GM12874 (cell line): ENCODE measurements at regions not wholly inside any gene's neighbourhood (a gene's known extent, or its start where the extent isn't known, plus 50 kb on each side); places are given as distances from the start of the nearest gene placed in this dataset.

Experiments used
- TF ChIP-seq, protein P1 (sequence below): IDR thresholded peaks from 2 replicates; pipeline ENCODE4 v1.5.1; 2011; ENCODE audit warnings: low read depth, mild to moderate bottlenecking, control low read depth, low read length, moderate library complexity; ENCODE audit not compliant: insufficient read depth

DNA sequence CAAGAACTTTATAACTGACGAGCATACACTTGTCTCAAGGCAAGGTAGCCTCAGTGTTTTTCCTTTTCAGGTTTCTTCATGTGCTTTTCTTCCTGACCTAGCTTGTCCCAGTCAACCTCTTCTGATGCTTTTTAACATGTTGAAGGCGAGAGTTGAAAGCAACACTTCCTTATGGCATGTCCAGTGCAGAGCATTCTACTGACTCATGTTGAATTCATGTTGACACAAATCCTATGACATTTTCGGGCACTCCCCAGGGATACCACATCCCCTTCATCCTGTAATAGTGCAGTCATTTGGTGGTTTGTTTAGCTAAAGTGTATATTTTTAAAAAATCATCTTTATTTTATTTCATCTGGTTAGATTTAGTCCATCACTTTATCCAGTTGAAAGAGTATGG lies 75.9 kb upstream of the CBLB start:
- TF ChIP-seq, protein P1, sequence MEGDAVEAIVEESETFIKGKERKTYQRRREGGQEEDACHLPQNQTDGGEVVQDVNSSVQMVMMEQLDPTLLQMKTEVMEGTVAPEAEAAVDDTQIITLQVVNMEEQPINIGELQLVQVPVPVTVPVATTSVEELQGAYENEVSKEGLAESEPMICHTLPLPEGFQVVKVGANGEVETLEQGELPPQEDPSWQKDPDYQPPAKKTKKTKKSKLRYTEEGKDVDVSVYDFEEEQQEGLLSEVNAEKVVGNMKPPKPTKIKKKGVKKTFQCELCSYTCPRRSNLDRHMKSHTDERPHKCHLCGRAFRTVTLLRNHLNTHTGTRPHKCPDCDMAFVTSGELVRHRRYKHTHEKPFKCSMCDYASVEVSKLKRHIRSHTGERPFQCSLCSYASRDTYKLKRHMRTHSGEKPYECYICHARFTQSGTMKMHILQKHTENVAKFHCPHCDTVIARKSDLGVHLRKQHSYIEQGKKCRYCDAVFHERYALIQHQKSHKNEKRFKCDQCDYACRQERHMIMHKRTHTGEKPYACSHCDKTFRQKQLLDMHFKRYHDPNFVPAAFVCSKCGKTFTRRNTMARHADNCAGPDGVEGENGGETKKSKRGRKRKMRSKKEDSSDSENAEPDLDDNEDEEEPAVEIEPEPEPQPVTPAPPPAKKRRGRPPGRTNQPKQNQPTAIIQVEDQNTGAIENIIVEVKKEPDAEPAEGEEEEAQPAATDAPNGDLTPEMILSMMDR: no peak

GRCh38 chr3:105948101-105948500 lies 79.3 kb upstream of the CBLB start:
- TF ChIP-seq, protein P1: no peak

GRCh38 chr3:105950881-105951600 lies 82.2 kb upstream of the CBLB start:
- TF ChIP-seq, protein P1: no peak

- TF ChIP-seq, protein P1: no peak
Observed at GRCh38 chr3:105953831-105954230, 85.0 kb upstream of the CBLB start.

GRCh38 chr3:105956306-105956705 lies 87.5 kb upstream of the CBLB start:
- TF ChIP-seq, protein P1: no peak

DNA sequence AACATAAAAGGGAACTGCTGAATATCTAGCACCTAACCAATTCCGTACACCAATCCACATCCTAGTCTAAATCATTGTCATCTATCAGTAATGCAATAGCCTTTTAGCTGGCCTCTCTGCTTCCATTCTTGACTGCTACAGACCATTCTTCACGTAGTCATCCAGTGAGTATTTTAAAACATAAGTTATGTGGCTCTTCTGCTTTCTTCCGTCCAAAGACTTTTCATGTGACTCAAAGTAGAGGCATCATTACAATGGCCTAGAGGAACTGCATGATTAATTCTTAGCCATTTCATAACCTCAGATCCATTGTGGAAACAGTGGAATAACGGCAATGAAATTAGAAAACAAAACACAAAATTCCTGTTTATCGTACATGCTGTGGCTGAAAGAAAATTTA lies 88.9 kb upstream of the CBLB start:
- TF ChIP-seq, protein P1: no peak

- TF ChIP-seq, protein P1: no peak
Observed at GRCh38 chr3:105958237-105959000, 89.6 kb upstream of the CBLB start.
